GM18508 (cell line): ENCODE measurements at regions not wholly inside any gene's neighbourhood (a gene's known extent, or its start where the extent isn't known, plus 50 kb on each side); places are given as distances from the start of the nearest gene placed in this dataset.

Experiments
- ATAC-seq: cut with Tn5 transposase; IDR thresholded peaks from one replicate; pipeline ENCODE4 v1.9.1; 2021; ENCODE audit warnings: moderate number of reproducible peaks; ENCODE audit not compliant: insufficient read depth, unreplicated experiment

- ATAC-seq: no peak
Observed at GRCh38 chr12:76226956-76227355, 121.3 kb downstream of the BBS10 start.

- no peak for ATAC-seq
Observed at GRCh38 chr12:76226397-76226796, 121.8 kb downstream of the BBS10 start.

- no peak for ATAC-seq
Observed at GRCh38 chr12:76223869-76224268, 124.3 kb downstream of the BBS10 start.

- ATAC-seq: no peak
Observed at GRCh38 chr12:76220980-76221379, 127.2 kb downstream of the BBS10 start.

GRCh38 chr12:76219806-76220205 is 128.4 kb downstream of the BBS10 start:
- no peak for ATAC-seq

- ATAC-seq: no peak
Observed at GRCh38 chr12:76216585-76217472, 131.4 kb downstream of the BBS10 start.

GRCh38 chr12:76208129-76208528 is 123.6 kb upstream of the NAP1L1 start:
- ATAC-seq: no peak

- ATAC-seq: no peak
Observed at GRCh38 chr12:76206677-76207072, 122.2 kb upstream of the NAP1L1 start.

GRCh38 chr12:76206039-76206676 is 121.7 kb upstream of the NAP1L1 start:
- no peak for ATAC-seq

- no peak for ATAC-seq
Observed at GRCh38 chr12:76202621-76203020, 118.1 kb upstream of the NAP1L1 start.

GRCh38 chr12:76201758-76202157 is 117.3 kb upstream of the NAP1L1 start:
- no peak for ATAC-seq

- ATAC-seq: no peak
Observed at GRCh38 chr12:76201316-76201715, 116.8 kb upstream of the NAP1L1 start.

- ATAC-seq: no peak
Observed at GRCh38 chr12:76199808-76200207, 115.3 kb upstream of the NAP1L1 start.

- ATAC-seq: no peak
Observed at GRCh38 chr12:76198839-76199238, 114.4 kb upstream of the NAP1L1 start.

GRCh38 chr12:76197283-76197682 is 112.8 kb upstream of the NAP1L1 start:
- ATAC-seq: no peak

- no peak for ATAC-seq
Observed at GRCh38 chr12:76195920-76196319, 111.4 kb upstream of the NAP1L1 start.

GRCh38 chr12:76194724-76195123 is 110.2 kb upstream of the NAP1L1 start:
- ATAC-seq: no peak

- no peak for ATAC-seq
Observed at GRCh38 chr12:76193961-76194360, 109.5 kb upstream of the NAP1L1 start.

- no peak for ATAC-seq
Observed at GRCh38 chr12:76192416-76192815, 107.9 kb upstream of the NAP1L1 start.

GRCh38 chr12:76190299-76190698 is 105.8 kb upstream of the NAP1L1 start:
- ATAC-seq: no peak

- ATAC-seq: no peak
Observed at GRCh38 chr12:76189851-76190250, 105.4 kb upstream of the NAP1L1 start.

- ATAC-seq: no peak
Observed at GRCh38 chr12:76187177-76187576, 102.7 kb upstream of the NAP1L1 start.
